Immature natural killer cell (primary cell): ENCODE measurements at regions not wholly inside any gene's neighbourhood (a gene's known extent, or its start where the extent isn't known, plus 50 kb on each side); places are given as distances from the start of the nearest gene placed in this dataset.

ENCODE experiments used
- DNase-seq, 3 donors: peaks; one replicate each; pipeline ENCODE4 v3.0.0; 2022; ENCODE audit warnings: mixed read lengths in 1 of 3
- H3K27ac Mint-ChIP-seq, 6 donors: one replicate each; pipeline ENCODE4 v1.8.0; 2020; ENCODE audit warnings: mixed read lengths in 6 of 6, mild to moderate bottlenecking in 5 of 6, inconsistent platforms in 4 of 6, moderate library complexity in 3 of 6
- H3K27me3 Mint-ChIP-seq, 3 donors: one replicate each; pipeline ENCODE4 v1.8.0; 2020 to 2021; ENCODE audit warnings: low read depth in 3 of 3, mild to moderate bottlenecking in 3 of 3, mixed read lengths in 3 of 3, moderate library complexity in 3 of 3, inconsistent platforms in 1 of 3
- H3K36me3 Mint-ChIP-seq, 3 donors: one replicate each; pipeline ENCODE4 v1.8.0; 2020; ENCODE audit warnings: mixed read lengths in 3 of 3, inconsistent platforms in 2 of 3, mild to moderate bottlenecking in 2 of 3
- H3K4me1 Mint-ChIP-seq, 2 donors: one replicate each; pipeline ENCODE4 v1.8.0; 2020; ENCODE audit warnings: inconsistent platforms in 2 of 2, mild to moderate bottlenecking in 2 of 2, mixed read lengths in 2 of 2, moderate library complexity in 1 of 2
- H3K4me3 Mint-ChIP-seq, 5 donors: one replicate each; pipeline ENCODE4 v1.8.0; 2020; ENCODE audit warnings: mild to moderate bottlenecking in 5 of 5, mixed read lengths in 5 of 5, inconsistent platforms in 3 of 5, moderate library complexity in 3 of 5
- H3K9me3 Mint-ChIP-seq, 6 donors: one replicate each; pipeline ENCODE4 v1.8.0; 2020; ENCODE audit warnings: mild to moderate bottlenecking in 6 of 6, mixed read lengths in 6 of 6, inconsistent platforms in 4 of 6, moderate library complexity in 3 of 6

GRCh38 chr18:56475250-56475649 is 163.1 kb downstream of the TXNL1 start:
- H3K4me3 Mint-ChIP-seq: no peak overlapping the region
- H3K27ac Mint-ChIP-seq: no peak overlapping the region
- no peaks in the 10 kb centered on the region for H3K36me3 Mint-ChIP-seq
- H3K27me3 Mint-ChIP-seq: peaks cover 0 to 2% (median 0%) of the 10 kb centered on the region in 3 donors
- H3K4me1 Mint-ChIP-seq: no peaks in the 10 kb centered on the region
- H3K9me3 Mint-ChIP-seq: no peaks in the 10 kb centered on the region
- no peak for DNase-seq

GRCh38 chr18:56473400-56474024 is 164.9 kb downstream of the TXNL1 start:
- Mint-ChIP-seq H3K4me3 (no peak overlapping the region), H3K9me3 (no peaks in the 10 kb centered on the region), H3K27me3 (no peaks in the 10 kb centered on the region), H3K4me1 (no peaks in the 10 kb centered on the region), H3K27ac (no peak overlapping the region), H3K36me3 (no peaks in the 10 kb centered on the region)
- DNase-seq: no peak

GRCh38 chr18:56470406-56471351 is 167.7 kb downstream of the TXNL1 start:
- peaks cover 0 to 2% (median 0%) of the 10 kb centered on the region in 3 donors for H3K27me3 Mint-ChIP-seq
- no peak overlapping the region for H3K4me3 Mint-ChIP-seq
- no peak for DNase-seq
- peaks cover 2 to 4% (median 3%) of the 10 kb centered on the region in 6 donors for H3K9me3 Mint-ChIP-seq
- no peak overlapping the region for H3K27ac Mint-ChIP-seq
- H3K36me3 Mint-ChIP-seq: peaks cover 0 to 3% (median 0%) of the 10 kb centered on the region in 3 donors
- H3K4me1 Mint-ChIP-seq: no peaks in the 10 kb centered on the region

- Mint-ChIP-seq H3K27me3 (peaks cover 0 to 2% (median 0%) of the 10 kb centered on the region in 3 donors), H3K27ac (no peak overlapping the region)
These were observed 168.8 kb downstream of the TXNL1 start for GRCh38 chr18:56469582-56469981.

DNA sequence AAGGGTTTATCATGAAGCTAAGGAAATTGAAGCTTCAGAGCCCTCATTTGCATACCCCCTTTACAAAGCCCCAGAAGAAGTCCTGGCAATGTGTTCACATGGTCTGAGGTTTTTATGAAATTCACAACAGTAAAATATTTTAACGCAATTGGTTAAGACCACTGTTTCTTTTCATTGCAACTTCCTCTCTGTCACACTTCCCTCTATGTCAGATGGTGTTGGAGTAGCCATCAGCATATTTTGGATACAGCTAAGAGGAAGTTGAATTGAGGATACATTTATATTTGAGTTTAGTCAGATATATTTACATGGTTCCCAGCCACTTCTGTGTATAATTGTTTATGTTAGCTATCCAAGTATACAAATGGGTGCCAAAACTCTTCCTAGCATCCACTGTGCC is 170.0 kb downstream of the TXNL1 start:
- Mint-ChIP-seq H3K9me3 (peaks cover 3 to 22% (median 5%) of the 10 kb centered on the region in 6 donors), H3K36me3 (peaks cover 0 to 4% (median 4%) of the 10 kb centered on the region in 3 donors), H3K27ac (no peak overlapping the region), H3K4me1 (no peaks in the 10 kb centered on the region), H3K4me3 (no peak overlapping the region), H3K27me3 (peaks cover 0 to 2% (median 0%) of the 10 kb centered on the region in 3 donors)
- no peak for DNase-seq

More at GRCh38 chr18:56469582-56469981, 168.8 kb downstream of the TXNL1 start:
- Mint-ChIP-seq H3K36me3 (peaks cover 0 to 4% (median 0%) of the 10 kb centered on the region in 3 donors), H3K9me3 (peaks cover 3 to 13% (median 4%) of the 10 kb centered on the region in 6 donors), H3K4me1 (no peaks in the 10 kb centered on the region), H3K4me3 (no peak overlapping the region)
- DNase-seq: no peak

- DNase-seq: no peak
- Mint-ChIP-seq H3K4me1 (no peaks in the 10 kb centered on the region), H3K4me3 (no peak overlapping the region), H3K9me3 (peaks cover 3 to 23% (median 5%) of the 10 kb centered on the region in 6 donors), H3K27ac (no peak overlapping the region), H3K27me3 (peaks cover 0 to 4% (median 2%) of the 10 kb centered on the region in 3 donors), H3K36me3 (peaks cover 0 to 5% (median 4%) of the 10 kb centered on the region in 3 donors)
These were observed 176.1 kb downstream of the TXNL1 start for GRCh38 chr18:56462276-56462675.

GRCh38 chr18:56461151-56461550 is 177.2 kb downstream of the TXNL1 start:
- no peak for DNase-seq
- Mint-ChIP-seq H3K27ac (no peak overlapping the region), H3K36me3 (peaks cover 0 to 5% (median 4%) of the 10 kb centered on the region in 3 donors), H3K27me3 (peaks cover 0 to 4% (median 2%) of the 10 kb centered on the region in 3 donors), H3K4me1 (no peaks in the 10 kb centered on the region), H3K9me3 (peaks cover 3 to 23% (median 5%) of the 10 kb centered on the region in 6 donors), H3K4me3 (no peak overlapping the region)

- Mint-ChIP-seq H3K27ac (no peak overlapping the region), H3K4me3 (no peak overlapping the region), H3K27me3 (peaks cover 0 to 2% (median 2%) of the 10 kb centered on the region in 3 donors)
These were observed 177.8 kb downstream of the TXNL1 start for GRCh38 chr18:56460581-56460980.

DNA sequence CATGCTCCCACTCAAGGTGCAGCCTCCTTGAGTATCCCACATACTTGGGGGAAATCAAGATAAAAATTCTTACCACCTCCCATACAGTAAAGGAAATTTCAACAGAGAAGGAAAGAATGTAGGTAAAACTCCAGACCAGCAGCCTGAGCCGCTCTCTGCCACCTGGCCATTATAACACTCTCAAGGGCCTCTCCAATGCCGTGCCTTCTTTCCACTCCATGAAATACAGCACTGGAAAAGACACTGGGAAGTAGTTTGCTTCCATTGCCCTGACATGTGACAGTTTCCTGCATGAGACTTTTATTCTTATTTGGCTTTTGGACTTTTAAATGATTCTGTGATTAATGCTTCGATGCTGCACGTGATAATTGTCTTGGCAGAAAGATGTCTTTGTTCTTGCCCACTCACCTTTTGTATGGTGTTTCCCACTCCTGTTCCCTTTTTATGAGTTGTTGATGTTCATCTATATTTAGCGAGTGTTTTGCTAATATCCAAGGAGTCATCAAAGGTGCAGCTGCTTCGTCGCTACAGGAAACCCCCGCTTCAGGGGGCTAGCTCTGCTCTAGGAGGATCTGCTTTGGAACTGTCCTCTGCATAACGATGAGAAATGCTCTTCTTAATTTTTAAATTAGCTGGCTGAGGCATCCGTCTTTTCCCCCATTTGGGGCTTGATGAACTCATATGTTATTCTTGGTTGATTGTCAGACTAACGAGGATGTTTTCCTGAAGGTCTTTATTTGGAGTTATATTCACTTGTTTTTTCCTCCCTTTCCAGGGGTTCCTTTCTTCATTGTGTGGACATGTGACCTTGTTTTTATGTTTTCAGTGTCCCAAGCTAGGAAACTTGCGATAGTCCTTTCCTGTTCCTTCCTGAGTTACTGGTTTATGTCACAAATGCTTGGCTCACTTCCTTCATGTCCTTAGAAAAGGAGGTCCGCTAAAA is 179.4 kb downstream of the TXNL1 start:
- DNase-seq: no peak
- H3K36me3 Mint-ChIP-seq: peaks cover 0 to 5% (median 0%) of the 10 kb centered on the region in 3 donors

More at GRCh38 chr18:56460581-56460980, 177.8 kb downstream of the TXNL1 start:
- Mint-ChIP-seq H3K9me3 (peaks cover 0 to 20% (median 1%) of the 10 kb centered on the region in 6 donors), H3K4me1 (no peaks in the 10 kb centered on the region), H3K36me3 (peaks cover 0 to 5% (median under 1%) of the 10 kb centered on the region in 3 donors)
- no peak for DNase-seq

DNA sequence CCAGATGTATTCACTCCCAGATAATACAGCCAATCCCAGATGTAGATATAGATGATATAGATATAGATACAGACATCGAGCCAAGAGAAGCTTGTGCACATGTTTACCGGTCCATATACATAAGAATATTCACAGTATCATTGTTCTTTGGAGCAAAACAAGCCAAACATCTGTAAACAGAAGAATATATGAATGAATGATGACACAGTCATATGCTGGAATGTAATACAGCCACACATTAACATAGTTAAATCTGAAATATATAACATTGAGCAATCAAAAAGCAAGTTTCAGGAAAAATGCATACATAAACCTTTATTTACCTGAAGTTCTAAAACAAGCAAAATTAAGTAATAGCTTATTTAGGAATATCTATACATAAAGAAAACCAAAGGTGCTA is 182.5 kb downstream of the TXNL1 start:
- H3K9me3 Mint-ChIP-seq: peaks cover 0 to 2% (median 0%) of the 10 kb centered on the region in 6 donors
- peaks cover 0 to 2% (median under 1%) of the 10 kb centered on the region in 3 donors for H3K27me3 Mint-ChIP-seq
- no peak overlapping the region for H3K27ac Mint-ChIP-seq
- DNase-seq: no peak
- H3K4me1 Mint-ChIP-seq: no peaks in the 10 kb centered on the region
- no peaks in the 10 kb centered on the region for H3K36me3 Mint-ChIP-seq
- H3K4me3 Mint-ChIP-seq: no peak overlapping the region

More for the DNA sequence above, 179.4 kb downstream of the TXNL1 start:
- H3K27ac Mint-ChIP-seq: no peak overlapping the region
- no peaks in the 10 kb centered on the region for H3K4me1 Mint-ChIP-seq
- peaks cover 0 to 2% (median 2%) of the 10 kb centered on the region in 3 donors for H3K27me3 Mint-ChIP-seq
- H3K9me3 Mint-ChIP-seq: peaks cover 0 to 7% (median 0%) of the 10 kb centered on the region in 6 donors
- no peak overlapping the region for H3K4me3 Mint-ChIP-seq

GRCh38 chr18:56455141-56455540 is 183.3 kb downstream of the TXNL1 start:
- peaks cover 0 to 2% (median 0%) of the 10 kb centered on the region in 6 donors for H3K9me3 Mint-ChIP-seq
- H3K4me3 Mint-ChIP-seq: no peak overlapping the region
- H3K27me3 Mint-ChIP-seq: peaks cover 0 to 2% (median 0%) of the 10 kb centered on the region in 3 donors
- H3K4me1 Mint-ChIP-seq: no peaks in the 10 kb centered on the region
- DNase-seq: no peak
- no peaks in the 10 kb centered on the region for H3K36me3 Mint-ChIP-seq
- H3K27ac Mint-ChIP-seq: no peak overlapping the region

DNA sequence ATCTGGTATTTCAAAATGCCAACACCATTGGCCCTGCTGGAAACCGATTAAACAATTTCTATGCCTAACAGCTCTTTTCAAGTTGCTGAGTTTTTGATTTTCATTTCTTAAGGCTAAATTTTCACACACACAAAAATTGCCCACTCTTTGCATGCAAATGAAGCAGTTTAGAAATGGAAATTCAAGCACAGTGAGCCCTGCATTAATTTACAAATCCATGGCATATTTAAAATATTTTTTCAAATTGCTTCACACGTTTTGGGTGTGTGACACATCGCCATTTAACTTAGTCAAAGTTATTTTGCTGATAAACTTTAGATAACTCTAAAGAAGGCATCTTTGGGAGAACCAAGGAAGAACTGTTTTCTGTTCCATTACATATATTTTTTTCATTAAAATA is 184.8 kb downstream of the TXNL1 start:
- no peak overlapping the region for H3K4me3 Mint-ChIP-seq
- H3K4me1 Mint-ChIP-seq: no peaks in the 10 kb centered on the region
- DNase-seq: no peak
- H3K9me3 Mint-ChIP-seq: peaks cover 0 to 2% (median 0%) of the 10 kb centered on the region in 6 donors
- peaks cover 0 to 2% (median 0%) of the 10 kb centered on the region in 3 donors for H3K27me3 Mint-ChIP-seq
- no peak overlapping the region for H3K27ac Mint-ChIP-seq
- no peaks in the 10 kb centered on the region for H3K36me3 Mint-ChIP-seq

DNA sequence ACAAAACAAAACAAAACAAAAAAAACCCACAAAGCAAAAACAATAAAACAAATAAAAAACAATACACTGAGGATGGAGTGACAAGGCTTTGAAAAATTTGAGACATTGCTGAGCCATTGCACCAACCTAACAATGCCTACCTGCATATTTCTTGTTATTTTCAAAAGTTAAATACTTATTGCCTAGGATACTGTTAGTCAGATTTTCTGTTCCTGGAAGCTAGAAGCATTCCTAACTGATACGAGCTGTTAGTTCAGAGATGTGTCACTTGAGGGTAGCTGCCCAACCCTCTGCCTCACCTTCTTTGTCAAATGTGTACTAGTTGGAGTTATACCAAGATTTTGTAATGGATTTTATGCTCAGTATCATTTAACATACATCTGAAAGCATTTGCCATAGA is 187.2 kb downstream of the TXNL1 start:
- Mint-ChIP-seq H3K9me3 (peaks cover 0 to 2% (median 0%) of the 10 kb centered on the region in 6 donors), H3K27ac (no peak overlapping the region)

More for the DNA sequence above, 187.2 kb downstream of the TXNL1 start:
- Mint-ChIP-seq H3K36me3 (no peaks in the 10 kb centered on the region), H3K4me1 (no peaks in the 10 kb centered on the region), H3K4me3 (no peak overlapping the region), H3K27me3 (peaks cover 0 to 2% (median 2%) of the 10 kb centered on the region in 3 donors)
- DNase-seq: no peak
